ENCODE measurements at regions not wholly inside any gene's neighbourhood (a gene's known extent, or its start where the extent isn't known, plus 50 kb on each side); places are given as distances from the start of the nearest gene placed in this dataset.

GRCh38 chr6:128600397-128600951 is 80.1 kb upstream of the PTPRK start:
- 57 to 58% methylated on average over 3 to 4 of the region's 4 CpGs for WGBS, 2 donors (ENCODE audit: low coverage in 1 of 2)
- Histone ChIP-seq H3K4me3 (no peak overlapping the region), H3K27me3 (no peaks in the 10 kb centered on the region), H3K36me3 (no peaks in the 10 kb centered on the region), H3K4me1 (no peaks in the 10 kb centered on the region), H3K9me3 (no peaks in the 10 kb centered on the region), H3K27ac (no peak overlapping the region)
- no peak for DNase-seq
- in situ Hi-C loops (cut with MboI; ENCODE audit: low pct_ligation_motif_present in 1 of 4, low pct_unique_long_range_greater_than_20kb in 1 of 4, low sequenced_read_pairs in 3 of 4) (no loop called here), intact Hi-C loops (cut with DNase I; ENCODE audit: low total_unique reads) (no loop called here)
- TF ChIP-seq EP300 (IDR thresholded peaks at IDR 0.05; ENCODE audit: low read depth) = no peak
- no peak for TF ChIP-seq CTCF (IDR thresholded peaks at IDR 0.05)
- no peak for TF ChIP-seq POLR2AphosphoS5 (IDR thresholded peaks at IDR 0.05)
- no peak for TF ChIP-seq POLR2A (IDR thresholded peaks at IDR 0.05)

GRCh38 chr6:128599036-128599435 is 78.6 kb upstream of the PTPRK start:
- TF ChIP-seq POLR2A (IDR thresholded peaks at IDR 0.05) (no peak), POLR2AphosphoS5 (IDR thresholded peaks at IDR 0.05) (no peak), CTCF (IDR thresholded peaks at IDR 0.05) (no peak), EP300 (IDR thresholded peaks at IDR 0.05; ENCODE audit: low read depth) (no peak)
- Histone ChIP-seq H3K4me1 (no peaks in the 10 kb centered on the region), H3K27ac (no peak overlapping the region), H3K9me3 (no peaks in the 10 kb centered on the region), H3K4me3 (no peak overlapping the region), H3K27me3 (no peaks in the 10 kb centered on the region), H3K36me3 (no peaks in the 10 kb centered on the region)
- in situ Hi-C loops (cut with MboI; ENCODE audit: low pct_ligation_motif_present in 1 of 4, low pct_unique_long_range_greater_than_20kb in 1 of 4, low sequenced_read_pairs in 3 of 4) = no loop called here
- DNase-seq = no peak
- intact Hi-C loops (cut with DNase I; ENCODE audit: low total_unique reads) = no loop called here
- WGBS, 2 donors (ENCODE audit: low coverage in 1 of 2) = 59 to 73% methylated on average over 2 of the region's 2 CpGs

GRCh38 chr6:128598571-128598970 is 78.2 kb upstream of the PTPRK start:
- no peak for TF ChIP-seq POLR2AphosphoS5 (IDR thresholded peaks at IDR 0.05)
- no peak for TF ChIP-seq EP300 (IDR thresholded peaks at IDR 0.05; ENCODE audit: low read depth)
- TF ChIP-seq CTCF (IDR thresholded peaks at IDR 0.05) = no peak
- TF ChIP-seq POLR2A (IDR thresholded peaks at IDR 0.05) = no peak
- no peak for DNase-seq
- Histone ChIP-seq H3K36me3 (no peaks in the 10 kb centered on the region), H3K4me3 (no peak overlapping the region), H3K9me3 (no peaks in the 10 kb centered on the region), H3K4me1 (no peaks in the 10 kb centered on the region), H3K27me3 (no peaks in the 10 kb centered on the region), H3K27ac (no peak overlapping the region)
- intact Hi-C loops (cut with DNase I; ENCODE audit: low total_unique reads) = no loop called here
- in situ Hi-C loops (cut with MboI; ENCODE audit: low pct_ligation_motif_present in 1 of 4, low pct_unique_long_range_greater_than_20kb in 1 of 4, low sequenced_read_pairs in 3 of 4) = no loop called here
- 84 to 95% methylated on average over 2 of the region's 2 CpGs for WGBS, 2 donors (ENCODE audit: low coverage in 1 of 2)

GRCh38 chr6:128597956-128598355 is 77.6 kb upstream of the PTPRK start:
- intact Hi-C loops (cut with DNase I; ENCODE audit: low total_unique reads) (no loop called here), in situ Hi-C loops (cut with MboI; ENCODE audit: low pct_ligation_motif_present in 1 of 4, low pct_unique_long_range_greater_than_20kb in 1 of 4, low sequenced_read_pairs in 3 of 4) (no loop called here)
- no peak for DNase-seq
- Histone ChIP-seq H3K4me3 (no peak overlapping the region), H3K4me1 (no peaks in the 10 kb centered on the region), H3K27ac (no peak overlapping the region), H3K27me3 (no peaks in the 10 kb centered on the region), H3K9me3 (no peaks in the 10 kb centered on the region), H3K36me3 (no peaks in the 10 kb centered on the region)
- TF ChIP-seq POLR2A (IDR thresholded peaks at IDR 0.05) (no peak), CTCF (IDR thresholded peaks at IDR 0.05) (no peak), POLR2AphosphoS5 (IDR thresholded peaks at IDR 0.05) (no peak), EP300 (IDR thresholded peaks at IDR 0.05; ENCODE audit: low read depth) (no peak)

All from transverse colon (tissue), 4 donors.